Muscle of leg (tissue), 3 donors: ENCODE measurements at regions not wholly inside any gene's neighbourhood (a gene's known extent, or its start where the extent isn't known, plus 50 kb on each side); places are given as distances from the start of the nearest gene placed in this dataset.

Experiments
- DNase-seq: peaks from one replicate; pipeline ENCODE4 v3.0.0; 2013
- H3K27ac ChIP-seq: one replicate; pipeline ENCODE4 v1.5.1; 2013; ENCODE audit warnings: mild to moderate bottlenecking, low read length, control low read depth
- H3K27me3 ChIP-seq: one replicate; pipeline ENCODE4 v1.6.1; 2013; ENCODE audit warnings: low read length; ENCODE audit not compliant: control insufficient read depth, insufficient read depth
- H3K36me3 ChIP-seq: one replicate; pipeline ENCODE4 v1.6.1; 2013; ENCODE audit warnings: low read length; ENCODE audit not compliant: control insufficient read depth, insufficient read depth
- H3K4me1 ChIP-seq: one replicate; pipeline ENCODE4 v1.6.1; 2013; ENCODE audit warnings: low read length; ENCODE audit not compliant: control insufficient read depth, insufficient read depth
- H3K4me3 ChIP-seq: one replicate; pipeline ENCODE4 v1.5.1; 2013; ENCODE audit warnings: low read length, control low read depth
- H3K9me3 ChIP-seq: replicated peaks from 2 replicates; pipeline ENCODE4 v1.6.1; 2013; ENCODE audit warnings: low read depth, low read length; ENCODE audit not compliant: control insufficient read depth
- WGBS: methylation state at CpG from one replicate; pipeline ENCODE4 v1.1.5; 2013; ENCODE audit warnings: missing lambda C conversion rate; ENCODE audit not compliant: insufficient coverage; 5-methylcytosine and 5-hydroxymethylcytosine counted together

DNA sequence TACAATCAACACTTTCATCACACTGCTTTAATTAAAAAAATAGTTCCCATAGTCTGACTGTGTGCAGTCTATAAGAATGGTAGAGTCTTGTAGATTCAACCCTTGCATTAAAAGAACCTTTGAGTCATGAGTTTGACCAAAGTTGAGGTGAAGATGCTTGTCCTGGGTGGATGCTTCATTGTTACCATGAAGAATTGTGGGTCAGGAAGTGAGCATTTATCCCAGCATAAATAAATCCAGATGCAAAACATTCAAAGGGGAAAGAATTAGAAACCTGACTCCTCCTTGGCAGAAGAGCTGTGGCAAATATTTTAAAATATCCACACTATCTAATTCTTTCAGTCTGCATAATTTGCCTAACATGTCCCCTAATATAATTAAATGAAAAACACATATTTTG is 72.9 kb upstream of the SPAG17 start:
- no peak for DNase-seq
- H3K4me3 ChIP-seq, result no peak overlapping the region
- no peak overlapping the region for H3K27ac ChIP-seq
- no peaks in the 10 kb centered on the region for H3K27me3 ChIP-seq
- peaks cover 18% of the 10 kb centered on the region for H3K4me1 ChIP-seq
- no peaks in the 10 kb centered on the region for H3K36me3 ChIP-seq
- no peaks in the 10 kb centered on the region for H3K9me3 ChIP-seq

DNA sequence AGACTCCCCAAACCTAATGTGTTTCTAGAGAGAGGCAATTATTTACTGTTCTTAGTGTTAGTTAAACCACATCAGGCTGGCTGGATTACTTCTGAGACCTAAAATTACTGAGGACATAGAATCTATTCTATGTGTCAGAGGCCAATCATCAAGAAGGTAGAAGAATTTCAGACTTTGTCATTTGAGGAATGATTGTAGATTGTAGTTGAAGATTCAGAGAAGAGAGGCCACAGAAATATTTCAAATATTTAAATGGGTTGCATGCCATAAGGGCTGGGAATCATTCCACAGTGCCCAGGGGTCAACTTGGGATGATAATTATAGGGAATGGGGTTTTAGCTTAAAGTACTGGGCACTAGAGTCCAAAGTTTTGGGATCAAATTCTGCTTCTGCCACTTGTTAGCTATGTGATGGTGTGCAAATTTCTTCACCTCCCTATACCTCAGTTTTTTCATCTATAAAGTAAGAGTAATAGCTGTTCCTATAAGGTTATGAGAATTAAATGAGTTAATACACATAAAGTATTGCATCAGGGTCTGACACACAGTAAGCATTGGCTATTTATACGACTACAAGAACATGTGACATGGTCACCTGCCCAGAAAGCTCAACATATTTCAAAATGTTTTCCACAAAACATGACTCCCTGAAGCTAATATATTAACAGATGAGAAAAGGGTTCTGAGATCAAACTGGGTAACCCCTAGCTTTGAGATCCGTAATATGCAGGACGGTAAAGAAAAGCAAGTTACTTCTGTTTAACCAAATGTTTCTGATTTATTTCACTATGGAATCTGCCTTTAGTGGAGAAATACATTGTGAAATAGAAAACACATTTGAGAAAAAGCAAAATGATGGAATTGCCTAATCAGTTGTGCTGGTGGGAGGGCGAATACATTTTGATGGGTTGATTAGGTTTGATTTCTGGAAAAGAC is 69.7 kb upstream of the SPAG17 start:
- peak overlapping the region; percentile 49 for H3K27ac ChIP-seq

DNA sequence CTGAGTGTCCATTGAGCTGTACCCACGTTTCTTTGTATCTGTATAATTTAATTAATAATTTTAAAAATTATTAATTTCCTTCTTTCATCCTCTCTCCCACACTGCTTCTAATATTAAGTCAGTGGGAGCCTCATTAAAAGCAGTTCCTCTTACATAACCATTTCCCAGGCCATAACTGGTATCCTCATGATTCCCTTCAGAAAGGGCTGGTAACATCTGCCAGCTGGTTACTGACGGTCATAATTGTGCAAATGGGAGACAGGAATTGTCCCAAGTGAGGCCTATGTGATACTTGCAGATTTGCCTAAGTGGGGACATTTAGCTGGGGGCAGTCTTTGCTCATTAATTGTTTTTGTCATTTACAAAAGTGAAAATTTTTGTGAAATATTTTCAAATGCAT is 69.0 kb upstream of the SPAG17 start:
- no peaks in the 10 kb centered on the region for H3K27me3 ChIP-seq
- peak overlapping the region; percentile 49 for H3K27ac ChIP-seq
- no peak for DNase-seq
- no peaks in the 10 kb centered on the region for H3K9me3 ChIP-seq
- no peaks in the 10 kb centered on the region for H3K36me3 ChIP-seq
- peaks cover 30% of the 10 kb centered on the region for H3K4me1 ChIP-seq
- 67% methylated on average over 1 of the region's 2 CpGs for WGBS
- H3K4me3 ChIP-seq, result no peak overlapping the region

More for the DNA sequence above, 69.7 kb upstream of the SPAG17 start:
- DNase-seq, result no peak
- WGBS, result no CpG with 5 or more reads among the region's 4 CpGs
- no peaks in the 10 kb centered on the region for H3K27me3 ChIP-seq
- H3K36me3 ChIP-seq, result no peaks in the 10 kb centered on the region
- no peak overlapping the region for H3K4me3 ChIP-seq
- peaks cover 29% of the 10 kb centered on the region for H3K4me1 ChIP-seq
- H3K9me3 ChIP-seq, result no peaks in the 10 kb centered on the region

DNA sequence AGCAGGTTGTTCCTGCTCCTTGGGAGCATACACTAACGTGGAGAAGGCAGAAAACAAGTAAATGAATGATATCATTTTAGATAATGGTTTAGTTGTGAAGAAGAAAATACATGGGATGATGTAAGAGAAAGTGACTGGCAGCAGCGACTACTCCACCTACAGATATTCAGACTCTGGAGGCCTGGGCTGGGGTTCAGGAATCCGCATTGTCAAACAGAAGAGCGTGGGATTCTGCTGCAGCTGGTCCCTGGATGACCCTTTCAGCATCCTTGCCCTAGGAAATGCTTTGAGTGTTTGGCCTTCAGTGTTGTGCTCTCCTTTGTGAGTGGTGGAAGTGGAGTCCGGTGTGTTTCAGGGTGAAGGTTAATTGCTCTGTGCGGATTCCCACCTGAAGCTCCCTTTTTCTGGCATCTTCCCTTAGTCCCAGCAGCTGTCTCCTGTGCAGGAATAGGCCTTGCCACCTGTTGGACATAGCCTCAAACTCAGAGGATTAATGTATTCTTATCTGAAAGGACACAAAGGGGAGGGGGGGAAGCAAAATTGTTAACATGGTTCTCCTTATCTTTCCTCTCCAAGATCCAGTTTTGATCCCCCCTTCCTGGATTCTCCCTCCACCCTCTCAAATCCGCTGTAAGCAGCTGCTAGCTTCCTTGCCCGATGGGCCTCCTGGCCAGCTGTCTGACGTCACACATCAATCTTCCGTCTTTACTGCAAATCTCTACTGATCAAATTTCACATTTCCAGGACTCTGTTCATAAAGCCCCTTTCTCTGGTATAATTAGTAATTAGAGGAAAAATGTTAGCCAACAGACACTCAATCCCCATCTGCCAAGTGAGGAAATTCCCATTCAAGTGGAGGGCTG is 68.3 kb upstream of the SPAG17 start:
- Histone ChIP-seq H3K27me3 (no peaks in the 10 kb centered on the region), H3K27ac (peak overlapping the region; percentile 57), H3K36me3 (no peaks in the 10 kb centered on the region), H3K9me3 (no peaks in the 10 kb centered on the region), H3K4me1 (peaks cover 30% of the 10 kb centered on the region), H3K4me3 (no peak overlapping the region)
- DNase-seq, result peak; percentile 55
- WGBS, result 67% methylated on average over 4 of the region's 10 CpGs

- Histone ChIP-seq H3K27me3 (no peaks in the 10 kb centered on the region), H3K36me3 (no peaks in the 10 kb centered on the region), H3K27ac (no peak overlapping the region), H3K9me3 (no peaks in the 10 kb centered on the region), H3K4me1 (peaks cover 30% of the 10 kb centered on the region), H3K4me3 (no peak overlapping the region)
- 83% methylated on average over 1 of the region's 3 CpGs for WGBS
- DNase-seq, result no peak
These were observed 67.6 kb upstream of the SPAG17 start for GRCh38 chr1:118252624-118253023.

- H3K27ac ChIP-seq, result no peak overlapping the region
- H3K27me3 ChIP-seq, result no peaks in the 10 kb centered on the region
- WGBS, result 60% methylated on average over 1 of the region's 3 CpGs
- DNase-seq, result no peak
- H3K4me1 ChIP-seq, result peaks cover 30% of the 10 kb centered on the region
- H3K9me3 ChIP-seq, result no peaks in the 10 kb centered on the region
- H3K36me3 ChIP-seq, result no peaks in the 10 kb centered on the region
- H3K4me3 ChIP-seq, result no peak overlapping the region
These were observed 65.2 kb upstream of the SPAG17 start for GRCh38 chr1:118250232-118250631.

GRCh38 chr1:118249641-118250040 is 64.6 kb upstream of the SPAG17 start:
- Histone ChIP-seq H3K36me3 (no peaks in the 10 kb centered on the region), H3K27ac (peak overlapping the region; percentile 5), H3K4me1 (peaks cover 29% of the 10 kb centered on the region), H3K9me3 (no peaks in the 10 kb centered on the region), H3K4me3 (no peak overlapping the region), H3K27me3 (no peaks in the 10 kb centered on the region)
- 55% methylated on average over 5 of the region's 6 CpGs for WGBS
- DNase-seq, result no peak

DNA sequence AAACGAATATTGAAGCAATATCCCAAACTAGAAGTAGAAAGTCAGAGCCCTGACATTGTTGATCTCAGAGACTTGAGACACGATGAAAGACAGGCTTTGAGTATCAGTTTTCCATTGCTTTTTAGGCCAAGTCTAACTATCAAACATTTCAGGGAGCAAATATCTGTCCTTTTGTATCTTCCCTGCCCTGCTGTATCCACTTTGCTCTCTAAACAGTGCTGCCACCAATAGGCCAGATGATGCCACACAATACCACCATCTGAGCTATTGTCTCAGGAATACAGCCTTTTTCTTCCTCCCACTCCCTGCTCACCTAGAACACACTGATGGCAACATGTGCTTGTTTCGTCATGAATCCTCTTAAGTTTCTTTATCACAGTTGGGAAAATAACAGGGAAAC is 62.6 kb upstream of the SPAG17 start:
- WGBS, result 75% methylated on average over 2 of the region's 3 CpGs
- Histone ChIP-seq H3K27me3 (no peaks in the 10 kb centered on the region), H3K4me3 (no peak overlapping the region), H3K9me3 (no peaks in the 10 kb centered on the region), H3K4me1 (peaks cover 16% of the 10 kb centered on the region), H3K36me3 (no peaks in the 10 kb centered on the region), H3K27ac (no peak overlapping the region)
- no peak for DNase-seq

- H3K27ac ChIP-seq, result no peak overlapping the region
- DNase-seq, result peak; percentile 34
- no peak overlapping the region for H3K4me3 ChIP-seq
These were observed 61.6 kb upstream of the SPAG17 start for GRCh38 chr1:118246646-118247045.

DNA sequence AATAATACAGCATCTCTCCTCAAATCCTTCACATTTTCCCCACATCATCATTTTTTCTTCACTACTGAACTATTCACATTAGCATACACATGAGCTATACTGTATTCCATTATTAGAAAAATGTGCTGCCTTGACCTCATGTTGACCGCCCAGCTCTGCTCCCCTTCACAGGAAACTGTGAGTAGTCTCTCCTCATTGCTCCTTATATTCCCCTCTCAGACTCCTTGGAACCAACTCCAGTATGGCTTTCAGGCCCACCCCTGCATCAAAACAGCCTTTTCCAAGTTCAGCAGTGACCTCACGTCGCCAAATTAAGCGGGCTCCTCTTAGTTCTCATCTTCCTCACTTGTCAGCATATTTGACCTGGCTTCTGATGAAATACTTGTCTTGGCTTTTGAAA is 59.2 kb upstream of the SPAG17 start:
- peak; percentile 87 for DNase-seq
- peaks cover 7% of the 10 kb centered on the region for H3K9me3 ChIP-seq
- H3K36me3 ChIP-seq, result no peaks in the 10 kb centered on the region
- 27% methylated on average over 3 of the region's 4 CpGs for WGBS
- H3K27me3 ChIP-seq, result no peaks in the 10 kb centered on the region
- H3K4me3 ChIP-seq, result no peak overlapping the region
- H3K27ac ChIP-seq, result no peak overlapping the region
- peaks cover 3% of the 10 kb centered on the region for H3K4me1 ChIP-seq

More at GRCh38 chr1:118246646-118247045, 61.6 kb upstream of the SPAG17 start:
- Histone ChIP-seq H3K27me3 (no peaks in the 10 kb centered on the region), H3K36me3 (no peaks in the 10 kb centered on the region), H3K4me1 (peaks cover 13% of the 10 kb centered on the region), H3K9me3 (no peaks in the 10 kb centered on the region)
